ENCODE measurements at regions not wholly inside any gene's neighbourhood (a gene's known extent, or its start where the extent isn't known, plus 50 kb on each side); places are given as distances from the start of the nearest gene placed in this dataset.

GRCh38 chr4:160880180-160880579 is 1283.6 kb downstream of the FSTL5 start:
- TF ChIP-seq CTCF (IDR thresholded peaks at IDR 0.05; ENCODE audit: low read depth, low read length), result no peak
- H3K4me3 ChIP-seq (ENCODE audit: low read depth, low read length), result no peak overlapping the region

GRCh38 chr4:160887668-160888067 is 1276.1 kb downstream of the FSTL5 start:
- H3K4me3 ChIP-seq (ENCODE audit: low read depth, low read length), result no peak overlapping the region
- no peak for TF ChIP-seq CTCF (IDR thresholded peaks at IDR 0.05; ENCODE audit: low read depth, low read length)

- TF ChIP-seq CTCF (IDR thresholded peaks at IDR 0.05; ENCODE audit: low read depth, low read length), result no peak
- no peak overlapping the region for H3K4me3 ChIP-seq (ENCODE audit: low read depth, low read length)
Observed at GRCh38 chr4:160894128-160894527, 1269.7 kb downstream of the FSTL5 start.

- TF ChIP-seq CTCF (IDR thresholded peaks at IDR 0.05; ENCODE audit: low read depth, low read length), result no peak
- H3K4me3 ChIP-seq (ENCODE audit: low read depth, low read length), result no peak overlapping the region
Observed at GRCh38 chr4:160894809-160895208, 1269.0 kb downstream of the FSTL5 start.

- no peak overlapping the region for H3K4me3 ChIP-seq (ENCODE audit: low read depth, low read length)
- TF ChIP-seq CTCF (IDR thresholded peaks at IDR 0.05; ENCODE audit: low read depth, low read length), result no peak
Observed at GRCh38 chr4:160927311-160927710, 1236.5 kb downstream of the FSTL5 start.

GRCh38 chr4:160928482-160928881 is 1235.3 kb downstream of the FSTL5 start:
- no peak for TF ChIP-seq CTCF (IDR thresholded peaks at IDR 0.05; ENCODE audit: low read depth, low read length)
- H3K4me3 ChIP-seq (ENCODE audit: low read depth, low read length), result no peak overlapping the region

GRCh38 chr4:160947653-160948052 is 1216.1 kb downstream of the FSTL5 start:
- H3K4me3 ChIP-seq (ENCODE audit: low read depth, low read length), result no peak overlapping the region

More at GRCh38 chr4:160947653-160948052, 1216.1 kb downstream of the FSTL5 start:
- no peak for TF ChIP-seq CTCF (IDR thresholded peaks at IDR 0.05; ENCODE audit: low read depth, low read length)
